ENCODE measurements at regions not wholly inside any gene's neighbourhood (a gene's known extent, or its start where the extent isn't known, plus 50 kb on each side); places are given as distances from the start of the nearest gene placed in this dataset.
A peak's percentile ranks its signal among the peaks of the same experiment; 100 is the strongest.
"Not testable (repeated sequence)": the region's sequence is repeated elsewhere in the genome, so short reads cannot be mapped to it uniquely, and the experiment has no call there.

DNA sequence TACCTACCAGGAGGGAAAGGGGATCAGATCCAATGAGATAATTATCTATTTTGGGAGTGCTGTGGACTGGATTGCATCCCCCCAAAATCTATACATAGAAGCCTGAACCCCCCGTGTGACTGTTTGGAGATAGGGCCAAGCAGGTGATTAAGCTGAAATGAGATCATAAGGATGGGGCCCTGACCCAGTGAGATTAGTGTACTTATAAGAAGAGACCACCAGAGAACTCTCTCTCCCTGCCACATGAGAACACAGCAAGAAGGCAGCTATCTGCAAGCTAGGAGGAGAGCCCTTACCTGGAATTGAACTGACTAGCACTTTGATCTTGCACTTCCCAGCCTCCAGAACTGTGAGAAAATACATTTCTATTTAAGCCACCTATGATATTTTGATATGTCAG is 132.2 kb upstream of the NOX3 start:
- DNase-seq (ENCODE audit: low spot score) = no peak

DNA sequence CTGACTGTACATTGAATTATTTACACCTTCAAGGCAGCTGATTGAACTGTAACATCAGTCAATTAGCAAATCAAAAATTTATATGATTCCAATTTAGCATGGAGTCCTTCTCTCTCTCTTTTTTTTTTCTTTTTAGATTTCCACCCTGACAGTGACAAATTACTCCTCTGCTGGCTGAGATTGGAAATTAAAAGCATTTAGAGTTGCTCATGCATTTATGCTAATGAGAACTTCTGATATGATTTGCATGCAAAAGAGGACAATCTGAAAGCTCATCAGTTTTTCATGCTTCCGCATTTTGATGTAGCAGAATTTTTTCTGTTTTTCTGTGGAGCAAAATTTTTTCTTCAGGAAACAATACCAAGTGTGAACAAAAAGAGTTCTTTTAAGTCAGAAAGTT is 130.5 kb upstream of the NOX3 start:
- DNase-seq (ENCODE audit: low spot score) = no peak

DNA sequence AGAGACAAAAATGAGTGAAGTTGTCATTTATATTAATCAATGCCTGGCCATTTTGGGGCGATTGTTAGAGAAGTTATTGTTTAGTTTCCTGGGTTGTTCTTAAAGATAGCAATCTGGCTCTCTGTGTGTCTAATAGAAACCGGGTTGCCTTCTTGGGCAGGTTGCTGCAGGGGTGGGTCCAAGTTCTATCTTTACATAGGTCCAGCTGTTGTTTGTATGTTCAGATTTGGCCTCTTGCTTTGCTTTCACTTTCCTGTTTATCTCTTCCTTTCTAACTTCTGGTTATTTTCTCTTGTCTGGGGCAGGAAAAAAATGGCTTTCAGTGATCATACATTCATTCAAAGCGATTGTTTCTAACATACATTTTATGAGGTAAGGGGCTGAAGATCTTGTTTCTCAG is 128.4 kb upstream of the NOX3 start:
- DNase-seq (ENCODE audit: low spot score) = no peak

DNA sequence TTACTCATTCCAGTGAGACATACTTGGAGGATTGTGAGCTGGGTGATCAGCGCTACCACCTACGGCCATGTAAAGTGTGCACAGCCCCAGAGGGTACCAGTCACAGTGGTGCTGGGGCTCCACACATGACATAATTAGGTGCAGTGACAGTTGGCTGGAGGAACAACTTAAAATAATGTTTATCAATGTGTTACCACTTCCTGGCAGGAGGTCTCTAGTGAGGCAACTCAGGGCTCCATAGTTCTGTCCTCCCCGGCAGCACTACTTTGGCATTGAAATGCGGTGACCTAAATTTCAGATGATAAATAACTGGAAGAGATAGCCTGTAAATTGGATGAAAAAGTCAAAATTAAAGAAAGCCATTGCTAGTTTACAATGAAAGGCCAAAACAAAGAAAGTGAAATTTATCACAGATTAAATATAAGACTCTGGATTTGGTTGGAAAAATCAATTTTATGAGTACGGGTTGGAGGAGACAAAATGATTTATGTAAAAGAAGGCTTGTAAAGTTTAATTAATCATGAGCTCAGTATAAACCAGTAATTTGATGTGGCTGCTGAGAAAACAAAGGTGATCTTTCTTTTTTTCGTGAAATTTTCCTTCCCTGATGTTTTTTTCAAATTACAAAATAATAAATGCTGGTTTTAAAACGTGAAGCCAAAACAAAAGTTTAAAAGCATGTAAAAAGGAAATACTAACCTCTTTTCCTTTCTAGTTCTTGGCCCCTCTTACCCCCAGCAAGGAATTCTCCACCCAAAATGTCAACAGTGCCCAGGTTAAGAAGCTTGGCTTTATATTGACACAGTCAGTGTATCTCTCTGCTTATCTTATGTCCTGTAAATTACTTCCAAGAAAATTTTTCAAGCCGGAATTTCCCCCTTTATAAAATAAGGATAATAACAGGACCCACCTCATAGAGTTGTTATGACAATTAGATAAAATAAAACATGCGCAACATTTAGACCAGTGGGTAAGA is 126.7 kb upstream of the NOX3 start:
- no peak for DNase-seq (ENCODE audit: low spot score)

DNA sequence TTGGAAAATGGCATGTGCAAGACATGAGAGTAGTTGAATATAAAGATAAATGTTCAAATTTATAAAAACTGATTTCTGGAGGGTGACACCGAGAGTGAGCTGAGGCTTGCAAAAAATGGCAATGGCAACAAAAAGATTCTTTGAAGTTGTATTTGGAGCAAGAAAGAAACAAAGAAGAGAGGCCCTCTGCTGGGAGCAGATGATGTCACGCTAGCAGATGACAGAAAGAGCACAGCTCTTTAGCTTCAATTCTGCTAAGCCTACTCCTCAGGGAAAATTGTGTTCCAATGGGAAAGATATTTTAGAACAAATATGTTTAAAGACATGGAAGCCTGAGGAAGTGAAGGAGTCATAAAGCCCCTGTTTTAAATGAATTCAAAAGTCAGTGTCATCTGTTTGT is 125.3 kb upstream of the NOX3 start:
- no peak for DNase-seq (ENCODE audit: low spot score)

DNA sequence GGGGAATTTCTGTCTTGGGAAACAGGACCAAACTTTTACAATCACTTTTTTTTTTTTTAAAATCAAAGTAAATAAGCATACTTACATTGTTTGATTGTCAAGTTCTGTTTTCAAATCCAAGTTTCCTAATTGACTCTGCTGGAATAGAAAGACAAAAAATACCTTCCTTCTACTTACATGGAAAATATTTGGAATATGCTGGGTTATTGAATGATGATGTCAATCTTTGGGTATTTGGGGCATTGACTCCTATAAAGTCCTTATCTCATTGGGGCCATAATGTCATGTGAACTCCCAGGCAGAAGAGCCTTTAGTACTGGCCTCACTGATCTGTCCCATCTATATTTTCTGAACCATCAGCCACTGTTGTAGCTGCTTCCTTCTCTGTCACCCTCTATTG is 122.6 kb upstream of the NOX3 start:
- no peak for DNase-seq (ENCODE audit: low spot score)

DNA sequence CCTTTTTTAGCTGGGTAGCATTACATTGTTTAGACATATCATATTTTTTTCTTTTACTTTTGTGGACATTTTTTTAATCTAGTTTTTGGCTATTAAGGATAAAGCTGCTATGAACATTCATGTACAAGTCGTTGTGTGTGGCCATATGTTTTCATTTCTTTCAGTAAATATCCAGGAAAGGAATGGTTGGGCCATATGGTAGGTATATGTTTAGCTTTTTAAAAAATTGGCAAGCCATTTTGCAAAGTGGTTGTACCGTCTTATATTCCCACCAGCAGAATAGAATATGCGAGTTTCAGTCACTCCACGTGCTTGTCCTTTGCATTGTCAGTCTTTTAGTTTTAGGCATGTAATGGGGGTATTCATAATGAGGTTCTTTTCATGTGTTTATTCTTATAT is 106.3 kb upstream of the NOX3 start:
- DNase-seq (ENCODE audit: low spot score) = no peak

DNA sequence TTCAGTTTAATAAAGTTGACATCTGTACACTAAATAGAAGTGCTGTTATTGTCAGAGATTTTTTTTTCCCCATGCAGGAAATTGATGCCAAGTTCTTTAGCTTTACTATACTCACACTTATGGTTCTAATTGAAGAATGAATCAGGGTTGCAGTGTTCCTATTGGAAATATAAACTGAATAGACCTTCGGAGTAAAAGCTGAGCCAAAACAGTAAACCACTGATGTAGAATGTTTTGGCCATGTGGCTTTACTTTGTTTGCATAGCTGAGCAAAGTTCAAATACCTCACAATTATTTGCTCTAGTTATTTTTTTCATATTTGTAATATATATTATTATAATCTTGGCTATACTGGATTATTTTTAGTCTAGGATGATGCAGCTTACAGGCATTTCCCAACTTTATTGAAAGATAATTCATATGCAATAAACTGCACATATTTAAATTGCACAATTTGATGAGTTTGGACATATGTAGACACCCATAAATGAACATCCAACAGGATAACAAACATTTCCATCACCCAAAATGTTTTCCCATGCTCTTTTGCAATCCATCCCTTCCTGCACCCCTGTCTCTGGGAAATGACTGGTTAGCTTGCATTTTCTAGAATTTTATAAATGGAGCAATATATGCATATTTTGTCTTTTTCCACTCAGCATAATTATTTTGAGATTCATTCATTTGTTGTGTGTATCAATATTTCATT is 105.8 kb upstream of the NOX3 start:
- no peak for DNase-seq (ENCODE audit: low spot score)

DNA sequence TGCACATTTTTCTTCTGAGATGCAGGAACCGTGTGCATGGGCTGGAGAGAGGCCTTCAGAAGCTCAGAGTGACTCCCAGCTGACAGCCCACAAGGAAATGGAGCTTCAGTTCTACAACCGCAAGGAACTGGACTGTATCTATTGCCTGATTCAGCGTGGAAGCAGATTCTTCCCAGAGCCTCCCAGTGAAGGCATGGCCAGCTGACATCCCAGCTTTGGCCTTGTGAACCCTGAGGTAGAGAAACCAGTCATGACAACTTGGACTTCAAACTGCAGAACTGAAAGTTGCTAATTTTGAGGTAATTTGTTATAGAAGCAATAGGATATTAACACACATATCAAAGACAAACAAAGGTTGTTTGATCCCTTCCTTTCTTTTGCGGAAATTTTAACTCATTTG is 94.3 kb upstream of the NOX3 start:
- DNase-seq (ENCODE audit: low spot score) = no peak

DNA sequence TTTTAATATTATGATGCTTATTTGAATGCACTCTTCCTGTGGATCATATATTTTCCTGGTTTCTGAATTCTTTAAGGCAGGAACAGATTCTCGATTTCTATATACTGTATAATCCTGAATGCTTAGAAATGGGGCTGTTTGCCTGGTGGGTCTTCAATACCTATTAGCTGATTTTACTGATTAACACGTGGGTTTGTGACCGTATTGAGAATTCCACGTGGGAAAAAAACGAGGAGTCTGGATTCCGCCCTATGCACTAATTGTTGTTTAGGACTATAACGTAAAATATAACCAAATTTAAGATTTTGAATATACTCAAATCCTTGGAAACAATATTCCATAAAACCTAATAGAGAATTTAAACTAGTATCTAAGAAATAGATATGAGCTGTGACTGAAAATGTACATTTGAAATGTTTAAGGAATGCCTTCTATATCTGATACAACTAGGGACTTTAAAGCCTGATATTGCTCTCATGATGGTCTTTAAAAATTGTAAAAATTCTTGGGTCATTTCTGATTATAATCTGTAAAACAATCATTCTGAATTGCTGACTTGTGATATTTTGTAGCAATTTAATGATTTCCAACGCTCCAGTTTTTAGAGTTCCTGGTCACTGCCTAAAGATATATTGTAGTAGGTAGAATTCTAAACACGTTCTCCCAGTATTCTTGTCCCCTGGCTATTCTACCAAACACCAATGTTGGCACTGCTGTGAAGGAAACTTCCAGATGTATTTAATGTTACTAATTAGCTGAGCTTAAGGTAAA is 93.6 kb upstream of the NOX3 start:
- DNase-seq (ENCODE audit: low spot score) = no peak

DNA sequence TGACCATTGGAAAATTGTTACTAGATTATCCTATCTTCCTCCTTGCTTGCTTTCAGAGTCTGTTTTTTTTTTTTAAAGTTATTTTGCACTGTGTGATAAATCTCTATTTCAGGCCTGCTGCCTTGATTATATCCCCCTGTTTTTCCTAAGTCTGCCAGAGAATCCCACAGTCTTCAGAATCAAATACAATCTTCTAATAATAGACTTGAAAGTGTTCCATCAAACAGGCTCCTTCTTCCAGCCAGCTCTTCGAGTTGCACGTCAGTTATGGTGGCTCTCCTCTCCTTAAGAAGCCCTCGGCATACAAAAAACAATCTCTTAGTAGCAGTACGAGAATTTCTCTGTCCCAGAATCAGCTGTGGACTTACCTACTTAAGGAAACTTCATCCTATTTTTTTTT is 92.9 kb upstream of the NOX3 start:
- no peak for DNase-seq (ENCODE audit: low spot score)

DNA sequence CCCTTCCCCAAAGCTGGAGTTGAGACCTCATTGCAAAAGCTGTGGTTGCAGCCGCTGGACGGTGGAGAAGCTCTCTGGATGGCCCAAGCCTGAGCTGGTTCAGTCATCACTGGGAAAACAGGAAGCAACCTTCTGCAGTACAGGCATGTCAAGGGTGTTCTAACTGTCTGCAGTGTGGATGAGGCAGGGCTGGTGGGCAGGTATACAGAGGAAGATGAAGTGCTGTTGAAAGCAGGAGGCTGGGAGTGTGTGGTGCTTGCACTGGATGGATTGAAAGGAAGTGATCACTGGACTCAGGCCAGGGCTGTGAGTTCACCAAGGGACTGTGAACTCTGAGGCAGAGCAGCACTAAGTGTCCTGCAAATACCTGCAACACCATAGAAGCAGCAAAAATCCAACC is 89.0 kb upstream of the NOX3 start:
- no peak for DNase-seq (ENCODE audit: low spot score)

DNA sequence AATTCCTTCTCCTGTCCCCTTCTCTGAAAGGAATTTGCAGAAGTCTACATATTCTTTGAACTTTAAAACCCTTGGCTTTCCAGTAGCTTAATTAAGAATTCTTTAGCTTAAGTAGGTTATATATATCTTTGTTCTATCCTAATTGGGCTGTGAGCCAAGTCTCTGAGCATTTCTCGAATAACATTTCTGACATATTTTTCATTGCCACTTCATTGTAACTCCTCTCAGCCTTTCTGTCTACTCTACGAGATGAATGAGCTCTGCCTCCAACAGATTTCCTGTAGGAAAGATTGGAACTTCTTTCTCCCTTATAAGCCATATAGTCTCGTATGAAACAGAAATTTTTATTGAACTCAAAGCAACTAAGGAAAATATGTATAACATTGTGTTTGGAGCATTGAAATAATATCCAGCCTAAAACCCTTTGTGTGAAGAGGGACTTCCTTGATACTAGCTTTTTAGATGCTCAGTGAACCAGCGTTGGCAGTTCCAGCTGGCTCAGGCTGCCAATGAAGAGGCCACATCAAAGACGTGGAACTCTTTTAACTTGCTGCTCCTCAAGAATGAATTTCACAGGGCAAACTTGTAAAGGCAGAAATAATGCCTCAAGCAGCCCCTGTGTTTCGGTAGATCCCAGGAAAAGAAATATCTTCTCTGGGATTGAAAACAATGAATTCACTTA is 87.7 kb upstream of the NOX3 start:
- no peak for DNase-seq (ENCODE audit: low spot score)

DNA sequence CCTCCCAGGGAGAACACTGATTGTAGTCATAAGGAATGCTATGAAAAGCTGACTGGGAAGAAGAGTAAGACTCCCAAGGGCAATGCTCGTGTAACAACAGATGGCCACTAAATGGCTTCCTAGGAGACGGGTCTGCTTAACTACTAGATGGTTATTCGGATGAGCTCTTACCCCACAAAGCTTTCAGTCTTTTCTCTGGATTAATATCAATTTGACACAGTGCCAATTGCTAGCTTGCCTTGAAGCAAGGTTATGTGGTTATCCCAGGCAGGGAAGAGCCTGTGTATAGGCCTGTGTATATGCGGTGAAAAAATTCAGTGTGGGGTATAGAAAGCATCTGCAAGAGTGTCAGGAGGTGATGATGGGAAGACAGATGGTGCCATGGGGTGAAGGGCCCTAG is 86.4 kb upstream of the NOX3 start:
- DNase-seq (ENCODE audit: low spot score) = no peak

DNA sequence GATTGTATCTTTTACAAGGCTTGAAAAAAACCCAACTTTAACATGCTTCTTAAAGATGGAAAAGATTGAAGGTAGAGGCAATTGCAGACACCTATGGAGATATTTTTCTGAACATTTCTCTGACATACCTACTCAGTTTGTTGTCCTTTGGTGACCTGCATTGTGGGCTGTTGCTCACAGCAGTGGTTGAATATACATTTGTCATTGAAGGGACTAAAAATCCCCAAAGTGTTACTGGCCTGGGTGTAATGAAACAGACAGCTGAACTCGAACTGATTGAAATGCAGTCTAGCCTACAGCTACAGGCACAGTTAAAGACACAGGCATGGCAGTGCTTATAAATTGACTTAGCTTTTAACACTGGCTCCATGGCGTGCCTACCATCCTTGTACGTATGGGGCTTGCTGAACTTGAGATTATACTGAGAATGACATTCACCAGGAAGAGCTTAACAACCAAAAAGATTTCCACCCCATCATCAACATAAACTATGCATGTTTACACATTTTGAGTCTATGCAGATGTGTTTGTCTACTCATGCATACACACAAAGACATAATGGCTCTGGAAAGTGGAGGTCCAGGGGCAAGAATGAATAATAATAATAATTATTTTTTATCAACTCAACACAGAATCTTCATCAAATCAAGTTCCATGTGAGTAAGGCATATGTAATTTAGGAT is 83.2 kb upstream of the NOX3 start:
- DNase-seq (ENCODE audit: low spot score) = no peak

DNA sequence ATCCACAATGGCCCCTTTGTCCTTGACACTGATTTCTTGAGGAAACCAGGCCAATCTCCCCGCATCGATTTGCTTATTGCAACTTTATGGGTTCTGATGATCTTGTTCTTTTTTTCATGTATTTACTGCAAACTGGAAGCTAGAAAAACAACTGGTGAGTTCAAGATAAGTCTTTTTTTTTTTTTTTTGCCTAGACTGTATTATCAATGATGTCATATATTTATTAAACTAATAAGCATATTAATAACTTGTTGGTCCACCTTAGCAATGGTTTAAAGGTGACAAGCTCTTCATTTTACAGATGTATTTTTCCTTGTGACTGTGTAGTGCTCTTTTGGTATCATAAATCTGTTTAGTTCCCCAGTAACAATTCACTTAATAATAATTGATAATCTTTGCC is 79.0 kb upstream of the NOX3 start:
- DNase-seq (ENCODE audit: low spot score) = no peak

DNA sequence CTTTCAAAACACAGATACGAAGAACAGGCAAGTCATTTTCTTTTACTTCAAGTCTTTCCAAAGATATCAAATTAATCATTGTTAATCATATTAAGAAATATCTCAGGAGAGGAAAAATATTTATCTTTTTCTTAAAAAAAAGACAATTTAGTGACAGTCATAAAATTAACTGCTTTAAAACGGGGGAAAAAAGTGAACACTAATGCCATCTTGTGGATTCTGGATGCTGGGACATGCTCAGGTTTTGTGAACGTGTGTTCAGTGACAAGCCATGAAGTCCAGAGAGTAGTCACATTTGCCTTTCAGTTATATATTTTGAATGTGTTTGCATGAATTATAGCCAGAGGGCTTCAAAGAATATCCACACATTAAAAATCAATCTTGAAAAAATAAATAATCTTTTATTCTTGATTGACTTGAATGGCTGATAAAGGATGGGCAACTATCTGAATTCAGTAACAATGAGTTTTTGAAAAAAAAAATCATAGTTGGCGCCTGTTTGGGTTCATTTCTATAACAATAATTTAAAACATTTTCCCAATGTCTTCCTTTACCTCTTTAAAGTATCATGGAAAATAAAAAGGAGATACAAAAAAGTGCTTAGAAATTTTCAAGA is 74.7 kb upstream of the NOX3 start:
- peak; percentile 52 for DNase-seq (ENCODE audit: low spot score)

DNA sequence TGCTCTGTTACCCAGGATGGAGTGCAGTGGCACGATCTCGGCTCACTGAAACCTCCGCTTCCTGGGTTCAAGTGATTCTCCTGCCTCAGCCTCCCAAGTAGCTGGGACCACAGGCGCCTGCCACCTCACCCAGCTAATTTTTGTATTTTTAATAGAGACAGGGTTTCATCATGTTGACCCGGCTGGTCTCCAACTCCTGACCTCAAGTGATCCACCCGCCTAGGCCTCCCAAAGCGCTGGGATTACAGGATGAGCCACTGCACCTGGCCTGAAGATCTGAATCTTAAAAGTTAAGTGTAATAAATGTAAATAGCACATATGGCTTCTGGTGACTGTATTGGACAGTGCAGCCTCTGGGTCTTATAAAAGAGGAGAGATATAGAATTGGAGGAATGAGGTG is 74.2 kb upstream of the NOX3 start:
- not testable (repeated sequence) for DNase-seq (ENCODE audit: low spot score)

DNA sequence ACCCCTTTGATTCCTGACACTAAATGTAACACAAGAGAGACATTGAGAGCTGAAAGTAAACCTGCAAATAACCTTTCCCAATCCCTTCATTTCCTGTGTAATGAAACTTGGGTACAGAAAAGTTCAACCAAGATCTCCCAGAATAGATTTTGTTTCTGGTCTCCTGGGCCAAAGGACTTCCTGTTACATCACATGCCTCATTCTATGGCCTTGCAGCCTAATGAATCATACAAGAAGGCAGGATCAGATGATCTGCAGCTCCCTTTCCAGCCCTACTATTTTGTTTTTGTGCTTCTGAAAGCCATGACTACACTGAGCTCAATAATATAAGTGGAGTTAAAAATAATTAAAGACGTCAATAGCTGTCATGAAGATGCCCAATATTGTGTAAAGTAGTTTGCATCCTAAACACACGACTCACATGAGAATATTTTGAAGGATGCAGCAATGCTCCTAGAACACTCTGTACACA is 73.4 kb upstream of the NOX3 start:
- DNase-seq (ENCODE audit: low spot score) = peak; percentile 93

DNA sequence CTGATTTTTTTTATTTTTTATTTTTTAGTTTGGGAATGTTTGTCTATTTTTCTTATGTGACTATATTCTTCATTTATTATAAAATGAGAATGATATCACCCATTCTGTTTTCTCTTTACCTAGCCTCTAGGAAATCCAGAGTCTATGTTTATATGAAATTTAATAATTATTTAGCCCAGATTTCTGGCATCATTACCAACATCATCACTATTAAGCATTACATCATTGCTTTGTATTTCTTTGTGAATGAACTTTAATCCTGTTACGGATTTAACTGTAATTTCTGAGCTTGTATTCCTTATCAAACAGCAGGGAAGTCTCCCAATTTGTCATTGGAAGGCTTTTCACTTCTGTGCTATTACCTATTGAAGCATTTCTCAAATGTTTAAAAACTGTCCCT is 72.7 kb upstream of the NOX3 start:
- peak; percentile 1 for DNase-seq (ENCODE audit: low spot score)

DNA sequence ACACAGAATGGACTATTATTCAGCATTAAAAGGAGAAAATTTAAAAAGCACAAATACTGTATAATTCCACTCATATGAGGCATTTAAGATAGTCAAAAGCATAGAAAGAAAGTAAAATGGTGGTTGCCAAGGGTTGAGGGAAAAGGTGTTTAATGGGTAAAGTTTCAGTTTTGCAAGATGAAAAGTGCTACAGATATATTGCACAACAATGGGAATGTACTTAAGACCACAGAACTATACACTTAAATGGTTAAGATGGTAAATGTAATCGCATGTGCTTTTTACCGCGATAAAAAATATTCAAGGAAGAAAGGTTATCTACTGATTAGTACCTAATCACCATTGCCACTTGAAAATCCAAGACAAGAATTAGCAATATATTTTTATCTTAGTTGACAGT is 71.8 kb upstream of the NOX3 start:
- no peak for DNase-seq (ENCODE audit: low spot score)
